ENCODE measurements at regions not wholly inside any gene's neighbourhood (a gene's known extent, or its start where the extent isn't known, plus 50 kb on each side); places are given as distances from the start of the nearest gene placed in this dataset.

GRCh38 chr17:71453876-71454422 is 666.9 kb upstream of the SOX9 start:
- ATAC-seq (no peak), DNase-seq (no peak)
- H3K9me3 ChIP-seq (ENCODE audit: low read length) = no peaks in the 10 kb centered on the region
- ChIA-PET POLR2A (ENCODE audit: unreplicated experiment) (no interaction called here), CTCF (interaction anchor here (0.6 kb wide), 1 partner anchor 687 kb away, joined by 3 read pairs; no protein-coding TSS in a partner anchor)
- H3K36me3 ChIP-seq (ENCODE audit: low read depth, low read length) = no peaks in the 10 kb centered on the region
- no peaks in the 10 kb centered on the region for H3K9me2 ChIP-seq (replicated peaks; ENCODE audit: low read length)
- H3K27ac ChIP-seq (ENCODE audit: low read length) = peak overlapping the region; percentile 27
- intact Hi-C loops (cut with micrococcal nuclease) = loop anchor here (2.0 to 5.0 kb wide), 3 partner anchors 15 to 817 kb away; no protein-coding TSS in a partner anchor
- H3K4me3 ChIP-seq (ENCODE audit: low read length) = no peak overlapping the region
- H3F3A ChIP-seq (ENCODE audit: low read length, unreplicated experiment) = no peaks in the 10 kb centered on the region
- H4K20me1 ChIP-seq (ENCODE audit: low read length) = no peaks in the 10 kb centered on the region
- H3K4me1 ChIP-seq (ENCODE audit: insufficient read depth, low read length) = peaks cover 20% of the 10 kb centered on the region
- no peaks in the 10 kb centered on the region for H3K27me3 ChIP-seq (ENCODE audit: low read length)
- TF ChIP-seq CTCF (conservative IDR thresholded peaks at IDR 0.05; ENCODE audit: low read depth, low read length) = no peak
- no peak for TF ChIP-seq EZH2 (IDR thresholded peaks at IDR 0.05; ENCODE audit: low read length, unreplicated experiment)
- no peak for TF ChIP-seq EZH2phosphoT487 (IDR thresholded peaks at IDR 0.05; ENCODE audit: borderline replicate concordance, low read length)
- no TSS peak for BruUV-seq (replicated peaks)
- no peaks in the 10 kb centered on the region for H3K79me2 ChIP-seq (ENCODE audit: low read length)
- peak overlapping the region; percentile 7; the same call in 1 of the 2 replicates for H3K9ac ChIP-seq (ENCODE audit: low read length)
- H3K4me2 ChIP-seq (ENCODE audit: low read length) = peak overlapping the region; percentile 27
- H2AFZ ChIP-seq (ENCODE audit: low read length) = no peak overlapping the region

GRCh38 chr17:71455219-71455618 is 665.6 kb upstream of the SOX9 start:
- ChIA-PET POLR2A (ENCODE audit: unreplicated experiment) (no interaction called here), CTCF (no interaction called here)
- no peaks in the 10 kb centered on the region for H3K27me3 ChIP-seq (ENCODE audit: low read length)
- H3K27ac ChIP-seq (ENCODE audit: low read length) = peak overlapping the region; percentile 56
- intact Hi-C loops (cut with micrococcal nuclease) = loop anchor here (1.0 to 2.0 kb wide), 2 partner anchors 31 to 128 kb away; no protein-coding TSS in a partner anchor
- H3K4me3 ChIP-seq (ENCODE audit: low read length) = no peak overlapping the region
- peaks cover 20% of the 10 kb centered on the region for H3K4me1 ChIP-seq (ENCODE audit: insufficient read depth, low read length)
- H4K20me1 ChIP-seq (ENCODE audit: low read length) = no peaks in the 10 kb centered on the region
- TF ChIP-seq EZH2phosphoT487 (IDR thresholded peaks at IDR 0.05; ENCODE audit: borderline replicate concordance, low read length) = no peak
- TF ChIP-seq CTCF (conservative IDR thresholded peaks at IDR 0.05; ENCODE audit: low read depth, low read length) = no peak
- no peak for TF ChIP-seq EZH2 (IDR thresholded peaks at IDR 0.05; ENCODE audit: low read length, unreplicated experiment)
- no peaks in the 10 kb centered on the region for H3K9me3 ChIP-seq (ENCODE audit: low read length)
- H3K36me3 ChIP-seq (ENCODE audit: low read depth, low read length) = no peaks in the 10 kb centered on the region
- no peaks in the 10 kb centered on the region for H3F3A ChIP-seq (ENCODE audit: low read length, unreplicated experiment)
- ATAC-seq (peak; percentile 90), DNase-seq (peak; percentile 79)
- BruUV-seq (replicated peaks) = no TSS peak
- no peak overlapping the region for H2AFZ ChIP-seq (ENCODE audit: low read length)
- no peak overlapping the region for H3K4me2 ChIP-seq (ENCODE audit: low read length)
- H3K9ac ChIP-seq (ENCODE audit: low read length) = no peak overlapping the region
- H3K79me2 ChIP-seq (ENCODE audit: low read length) = no peaks in the 10 kb centered on the region
- H3K9me2 ChIP-seq (replicated peaks; ENCODE audit: low read length) = no peaks in the 10 kb centered on the region

GRCh38 chr17:71458322-71458721 is 662.5 kb upstream of the SOX9 start:
- CTCF ChIA-PET = no interaction called here
- Histone ChIP-seq H3K9ac (ENCODE audit: low read length) (no peak overlapping the region), H3K4me1 (ENCODE audit: insufficient read depth, low read length) (peaks cover 12% of the 10 kb centered on the region), H3K27me3 (ENCODE audit: low read length) (no peaks in the 10 kb centered on the region), H2AFZ (ENCODE audit: low read length) (no peak overlapping the region), H3K4me2 (ENCODE audit: low read length) (no peak overlapping the region), H3F3A (ENCODE audit: low read length, unreplicated experiment) (no peaks in the 10 kb centered on the region), H3K9me2 (replicated peaks; ENCODE audit: low read length) (no peaks in the 10 kb centered on the region), H3K79me2 (ENCODE audit: low read length) (no peaks in the 10 kb centered on the region), H3K36me3 (ENCODE audit: low read depth, low read length) (no peaks in the 10 kb centered on the region), H3K27ac (ENCODE audit: low read length) (no peak overlapping the region), H3K4me3 (ENCODE audit: low read length) (no peak overlapping the region), H4K20me1 (ENCODE audit: low read length) (no peaks in the 10 kb centered on the region), H3K9me3 (ENCODE audit: low read length) (no peaks in the 10 kb centered on the region)
- POLR2A ChIA-PET (ENCODE audit: unreplicated experiment) = no interaction called here
- TF ChIP-seq EZH2phosphoT487 (IDR thresholded peaks at IDR 0.05; ENCODE audit: borderline replicate concordance, low read length) (no peak), CTCF (conservative IDR thresholded peaks at IDR 0.05; ENCODE audit: low read depth, low read length) (no peak), EZH2 (IDR thresholded peaks at IDR 0.05; ENCODE audit: low read length, unreplicated experiment) (no peak)
- no peak for ATAC-seq
- intact Hi-C loops (cut with micrococcal nuclease) = no loop called here
- BruUV-seq (replicated peaks) = no TSS peak
- DNase-seq = no peak
